ENCODE measurements at regions not wholly inside any gene's neighbourhood (a gene's known extent, or its start where the extent isn't known, plus 50 kb on each side); places are given as distances from the start of the nearest gene placed in this dataset.

DNA sequence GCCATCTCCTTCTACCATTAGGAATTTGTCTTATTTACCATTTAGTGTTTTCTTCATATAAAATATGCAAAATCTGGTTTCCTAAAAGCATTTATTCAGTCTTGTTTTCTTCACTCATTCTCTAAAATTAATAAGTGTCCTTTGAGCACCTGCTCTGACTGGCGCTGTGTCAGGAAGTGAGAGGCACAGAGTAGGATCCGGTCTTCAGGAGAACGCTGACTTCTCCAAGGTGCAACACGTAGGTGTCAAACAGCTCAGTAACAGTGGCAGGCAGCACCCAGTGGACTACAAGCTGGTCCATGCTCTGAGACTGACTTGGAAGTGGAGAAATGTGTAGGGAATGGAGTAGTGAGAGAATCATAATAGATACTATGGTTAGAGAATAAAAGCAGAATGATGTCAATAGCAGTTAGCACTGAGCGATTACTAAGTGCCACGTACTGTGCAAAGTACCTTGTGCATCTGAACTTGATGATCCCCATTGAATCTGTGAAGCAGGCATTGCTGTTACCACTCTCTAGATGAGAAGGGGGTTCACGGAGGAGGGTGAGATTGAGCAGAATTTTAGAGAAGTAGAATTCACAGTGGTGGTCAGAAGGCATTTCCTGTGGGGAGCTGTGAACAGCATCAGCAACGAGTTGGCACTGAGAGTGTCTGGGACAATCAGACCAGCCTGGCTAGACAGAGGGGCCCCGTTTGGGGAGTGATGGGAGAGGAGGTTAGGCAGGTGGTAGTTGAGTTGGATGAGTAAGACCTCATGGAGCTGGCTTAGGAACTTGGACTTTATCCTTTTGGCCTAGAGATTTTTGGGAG is 569.8 kb downstream of the QKI start:
- Histone ChIP-seq H3K9me2 (replicated peaks; ENCODE audit: insufficient read depth, low read length) (no peaks in the 10 kb centered on the region), H3K4me3 (ENCODE audit: insufficient read depth, low read length, poor library complexity, severe bottlenecking) (no peak overlapping the region), H3K9ac (ENCODE audit: low read length) (no peak overlapping the region), H4K20me1 (ENCODE audit: low read depth, low read length) (no peaks in the 10 kb centered on the region), H3K9me3 (ENCODE audit: insufficient read depth, low read length) (no peaks in the 10 kb centered on the region), H3K27ac (ENCODE audit: low read depth, low read length) (no peak overlapping the region), H3K27me3 (ENCODE audit: low read length) (no peaks in the 10 kb centered on the region), H2AFZ (ENCODE audit: low read depth, low read length, severe bottlenecking) (no peak overlapping the region), H3K36me3 (ENCODE audit: low read length) (no peaks in the 10 kb centered on the region), H3F3A (ENCODE audit: insufficient read depth) (no peaks in the 10 kb centered on the region), H3K79me2 (ENCODE audit: insufficient read depth, low read length) (no peaks in the 10 kb centered on the region), H3K4me2 (ENCODE audit: low read depth, low read length, poor library complexity, severe bottlenecking) (no peak overlapping the region)
- no peak for TF ChIP-seq EZH2phosphoT487 (conservative IDR thresholded peaks at IDR 0.05; ENCODE audit: low read length)
- TF ChIP-seq, protein P1, sequence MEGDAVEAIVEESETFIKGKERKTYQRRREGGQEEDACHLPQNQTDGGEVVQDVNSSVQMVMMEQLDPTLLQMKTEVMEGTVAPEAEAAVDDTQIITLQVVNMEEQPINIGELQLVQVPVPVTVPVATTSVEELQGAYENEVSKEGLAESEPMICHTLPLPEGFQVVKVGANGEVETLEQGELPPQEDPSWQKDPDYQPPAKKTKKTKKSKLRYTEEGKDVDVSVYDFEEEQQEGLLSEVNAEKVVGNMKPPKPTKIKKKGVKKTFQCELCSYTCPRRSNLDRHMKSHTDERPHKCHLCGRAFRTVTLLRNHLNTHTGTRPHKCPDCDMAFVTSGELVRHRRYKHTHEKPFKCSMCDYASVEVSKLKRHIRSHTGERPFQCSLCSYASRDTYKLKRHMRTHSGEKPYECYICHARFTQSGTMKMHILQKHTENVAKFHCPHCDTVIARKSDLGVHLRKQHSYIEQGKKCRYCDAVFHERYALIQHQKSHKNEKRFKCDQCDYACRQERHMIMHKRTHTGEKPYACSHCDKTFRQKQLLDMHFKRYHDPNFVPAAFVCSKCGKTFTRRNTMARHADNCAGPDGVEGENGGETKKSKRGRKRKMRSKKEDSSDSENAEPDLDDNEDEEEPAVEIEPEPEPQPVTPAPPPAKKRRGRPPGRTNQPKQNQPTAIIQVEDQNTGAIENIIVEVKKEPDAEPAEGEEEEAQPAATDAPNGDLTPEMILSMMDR (IDR thresholded peaks at IDR 0.05; ENCODE audit: insufficient read depth, low read length, poor library complexity, severe bottlenecking): no peak

DNA sequence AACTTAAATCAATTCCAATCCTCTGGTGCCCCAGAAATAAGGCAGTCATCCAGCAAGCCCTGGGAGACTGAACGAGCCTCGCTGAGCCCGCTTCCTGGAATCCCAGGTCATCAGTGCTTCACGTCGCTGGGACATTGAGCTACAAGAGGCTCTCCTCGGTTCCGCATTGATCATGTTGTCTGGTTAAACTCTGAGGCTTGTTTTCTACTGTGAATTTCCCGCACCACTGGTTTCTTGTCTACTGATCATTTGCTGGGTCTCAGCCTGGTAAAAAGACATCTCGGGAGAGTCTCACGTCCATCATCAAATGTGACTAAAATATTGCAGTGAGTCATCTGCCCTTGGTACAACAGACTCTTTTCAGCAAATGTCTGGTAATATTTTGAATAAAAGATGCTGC is 569.2 kb downstream of the QKI start:
- H3K4me3 ChIP-seq (ENCODE audit: insufficient read depth, low read length, poor library complexity, severe bottlenecking): no peak overlapping the region
- TF ChIP-seq, protein P1 (IDR thresholded peaks at IDR 0.05; ENCODE audit: insufficient read depth, low read length, poor library complexity, severe bottlenecking): no peak
- TF ChIP-seq EZH2phosphoT487 (conservative IDR thresholded peaks at IDR 0.05; ENCODE audit: low read length): no peak
- H3K36me3 ChIP-seq (ENCODE audit: low read length): no peaks in the 10 kb centered on the region
- no peaks in the 10 kb centered on the region for H3K9me3 ChIP-seq (ENCODE audit: insufficient read depth, low read length)
- H3F3A ChIP-seq (ENCODE audit: insufficient read depth): no peaks in the 10 kb centered on the region
- no peak overlapping the region for H2AFZ ChIP-seq (ENCODE audit: low read depth, low read length, severe bottlenecking)
- no peaks in the 10 kb centered on the region for H3K79me2 ChIP-seq (ENCODE audit: insufficient read depth, low read length)
- no peak overlapping the region for H3K27ac ChIP-seq (ENCODE audit: low read depth, low read length)
- no peaks in the 10 kb centered on the region for H3K27me3 ChIP-seq (ENCODE audit: low read length)
- no peak overlapping the region for H3K9ac ChIP-seq (ENCODE audit: low read length)
- no peak overlapping the region for H3K4me2 ChIP-seq (ENCODE audit: low read depth, low read length, poor library complexity, severe bottlenecking)
- H4K20me1 ChIP-seq (ENCODE audit: low read depth, low read length): no peaks in the 10 kb centered on the region
- no peaks in the 10 kb centered on the region for H3K9me2 ChIP-seq (replicated peaks; ENCODE audit: insufficient read depth, low read length)

DNA sequence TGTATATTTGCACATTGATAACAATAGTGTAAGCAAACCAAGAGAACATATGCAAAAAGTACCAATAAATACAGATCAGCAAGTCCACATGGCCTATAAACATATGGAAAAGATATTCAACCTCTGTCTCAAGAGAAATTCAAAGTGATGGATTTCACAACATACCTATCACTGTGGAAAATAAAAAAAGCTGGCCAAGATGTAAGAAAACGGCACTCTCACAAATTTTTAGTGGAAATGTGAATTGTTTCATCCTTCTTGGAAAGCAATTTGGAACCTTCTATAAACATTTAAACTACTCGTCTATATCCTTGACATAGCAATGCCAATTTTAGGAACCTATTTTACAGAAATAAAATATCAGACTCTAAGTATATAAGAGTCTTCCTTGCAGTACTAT is 559.8 kb downstream of the QKI start:
- H3F3A ChIP-seq (ENCODE audit: insufficient read depth): no peaks in the 10 kb centered on the region
- H3K27ac ChIP-seq (ENCODE audit: low read depth, low read length): no peak overlapping the region
- no peaks in the 10 kb centered on the region for H4K20me1 ChIP-seq (ENCODE audit: low read depth, low read length)
- no peak overlapping the region for H2AFZ ChIP-seq (ENCODE audit: low read depth, low read length, severe bottlenecking)
- TF ChIP-seq, protein P1 (IDR thresholded peaks at IDR 0.05; ENCODE audit: insufficient read depth, low read length, poor library complexity, severe bottlenecking): no peak
- TF ChIP-seq EZH2phosphoT487 (conservative IDR thresholded peaks at IDR 0.05; ENCODE audit: low read length): no peak
- H3K9me3 ChIP-seq (ENCODE audit: insufficient read depth, low read length): no peaks in the 10 kb centered on the region
- no peaks in the 10 kb centered on the region for H3K79me2 ChIP-seq (ENCODE audit: insufficient read depth, low read length)
- no peaks in the 10 kb centered on the region for H3K9me2 ChIP-seq (replicated peaks; ENCODE audit: insufficient read depth, low read length)
- H3K27me3 ChIP-seq (ENCODE audit: low read length): no peaks in the 10 kb centered on the region
- H3K9ac ChIP-seq (ENCODE audit: low read length): no peak overlapping the region
- no peak overlapping the region for H3K4me3 ChIP-seq (ENCODE audit: insufficient read depth, low read length, poor library complexity, severe bottlenecking)
- H3K36me3 ChIP-seq (ENCODE audit: low read length): no peaks in the 10 kb centered on the region
- no peak overlapping the region for H3K4me2 ChIP-seq (ENCODE audit: low read depth, low read length, poor library complexity, severe bottlenecking)
